ENCODE measurements at regions not wholly inside any gene's neighbourhood (a gene's known extent, or its start where the extent isn't known, plus 50 kb on each side); places are given as distances from the start of the nearest gene placed in this dataset.
"Not testable (repeated sequence)": the region's sequence is repeated elsewhere in the genome, so short reads cannot be mapped to it uniquely, and the experiment has no call there.

DNA sequence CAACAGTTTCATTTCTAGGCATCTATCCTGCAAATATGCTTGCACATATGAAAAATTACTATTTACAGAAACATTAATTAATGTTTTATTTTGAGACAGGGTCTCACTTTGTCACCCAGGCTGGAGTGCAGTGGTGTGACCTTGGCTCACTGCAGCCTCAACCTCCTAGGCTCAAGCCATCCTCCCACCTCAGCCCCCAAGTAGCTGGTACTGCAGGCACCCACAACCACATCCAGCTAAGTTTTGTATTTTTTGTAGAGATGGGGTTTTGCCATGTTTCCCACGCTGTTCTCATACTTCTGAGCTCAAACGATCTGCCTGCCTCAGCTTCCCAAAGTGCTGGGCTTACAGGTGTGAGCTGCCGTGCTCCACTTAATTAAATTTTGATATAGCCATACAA, 86.2 kb upstream of the CCND2 start:
- not testable (repeated sequence) for TF ChIP-seq EZH2 (IDR thresholded peaks at IDR 0.05); POLR2AphosphoS5 (IDR thresholded peaks at IDR 0.05; ENCODE audit: borderline replicate concordance, low read depth, low read length)

Measured in SK-N-MC (cell line).